HG02610 (cell line): ENCODE measurements at regions not wholly inside any gene's neighbourhood (a gene's known extent, or its start where the extent isn't known, plus 50 kb on each side); places are given as distances from the start of the nearest gene placed in this dataset.
"Not testable (repeated sequence)": the region's sequence is repeated elsewhere in the genome, so short reads cannot be mapped to it uniquely, and the experiment has no call there.

ENCODE experiments used
- ATAC-seq: cut with Tn5 transposase; IDR thresholded peaks from one replicate; pipeline ENCODE4 v1.9.1; 2021; ENCODE audit warnings: mild to moderate bottlenecking, moderate library complexity; ENCODE audit not compliant: unreplicated experiment

- not testable (repeated sequence) for ATAC-seq
Observed at GRCh38 chr3:197459571-197459970, 96.2 kb downstream of the BDH1 start.

DNA sequence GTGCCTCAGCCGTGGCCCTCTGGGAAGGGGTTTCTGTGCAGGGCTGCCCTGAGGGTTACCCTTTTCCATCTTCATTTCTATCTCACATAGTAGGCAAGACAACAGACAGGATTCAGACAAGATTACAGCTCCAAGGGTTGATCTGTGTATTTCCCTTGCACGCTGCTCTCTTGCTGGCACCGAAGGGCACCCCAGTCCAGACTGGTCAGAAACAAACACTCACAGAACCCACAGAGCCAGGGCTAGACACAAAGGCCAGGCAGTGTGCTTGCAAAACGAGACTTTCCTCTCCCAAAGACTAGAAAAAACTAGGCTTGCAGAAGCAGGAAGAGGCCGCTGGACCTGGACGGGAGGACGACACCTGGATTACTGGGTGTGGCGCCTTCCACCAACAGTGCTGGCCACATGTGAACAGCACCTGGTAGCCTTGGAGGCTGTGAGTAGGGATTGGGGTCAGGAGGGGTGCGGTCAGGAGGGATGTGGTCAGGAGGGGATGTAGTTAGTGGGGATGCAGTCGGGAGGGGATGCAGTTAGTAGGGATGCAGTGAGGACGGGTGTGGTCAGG is 96.8 kb downstream of the BDH1 start:
- no peak for ATAC-seq

DNA sequence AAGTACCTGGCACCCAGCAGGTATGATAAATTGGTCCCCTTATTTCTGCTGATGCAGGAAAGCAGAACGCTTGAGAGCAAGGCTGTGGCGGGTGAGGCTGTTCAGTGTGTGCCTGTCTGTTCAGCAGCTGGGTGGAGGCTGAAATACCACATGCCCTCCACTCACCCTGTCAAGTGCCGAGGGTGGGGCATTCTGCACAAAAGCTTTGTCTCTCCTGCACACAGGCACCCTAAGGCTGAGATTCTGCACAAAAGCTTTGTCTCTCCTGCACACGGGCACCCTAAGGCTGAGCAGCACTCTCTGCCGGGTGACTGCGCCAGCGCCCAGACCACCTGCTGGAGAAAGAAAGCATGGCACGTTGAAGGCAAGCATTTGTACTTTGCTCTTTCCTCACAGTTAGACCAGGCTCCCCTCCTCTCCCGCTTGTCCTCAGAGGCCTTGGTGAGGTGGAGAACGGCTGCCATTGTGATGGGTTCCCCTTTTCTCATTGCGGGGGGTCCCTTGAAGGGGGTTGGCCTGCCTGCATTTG is 97.5 kb downstream of the BDH1 start:
- ATAC-seq: no peak

GRCh38 chr3:197456261-197457091 is 99.3 kb downstream of the BDH1 start:
- ATAC-seq: peak; percentile 73

DNA sequence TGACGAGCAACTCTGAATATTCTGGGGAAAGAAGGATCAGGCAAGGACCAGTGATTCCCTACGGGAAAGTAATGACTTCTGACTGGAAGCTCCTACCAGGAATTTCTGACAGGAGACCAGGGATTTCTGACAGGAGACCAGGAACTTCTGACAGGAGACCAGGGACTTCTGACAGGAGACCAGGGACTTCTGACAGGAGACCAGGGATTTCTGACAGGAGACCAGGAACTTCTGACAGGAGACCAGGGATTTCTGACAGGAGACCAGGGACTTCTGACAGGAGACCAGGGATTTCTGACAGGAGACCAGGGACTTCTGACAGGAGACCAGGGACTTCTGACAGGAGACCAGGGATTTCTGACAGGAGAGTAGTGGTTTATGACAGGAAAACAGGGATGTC is 100.9 kb downstream of the BDH1 start:
- ATAC-seq: not testable (repeated sequence)

- ATAC-seq: no peak
Observed at GRCh38 chr3:197454014-197454413, 101.8 kb downstream of the BDH1 start.

- no peak for ATAC-seq
Observed at GRCh38 chr3:197450810-197451209, 105.0 kb downstream of the BDH1 start.

- ATAC-seq: no peak
Observed at GRCh38 chr3:197450308-197450707, 105.5 kb downstream of the BDH1 start.

GRCh38 chr3:197449181-197449580 is 106.6 kb downstream of the BDH1 start:
- ATAC-seq: not testable (repeated sequence)

DNA sequence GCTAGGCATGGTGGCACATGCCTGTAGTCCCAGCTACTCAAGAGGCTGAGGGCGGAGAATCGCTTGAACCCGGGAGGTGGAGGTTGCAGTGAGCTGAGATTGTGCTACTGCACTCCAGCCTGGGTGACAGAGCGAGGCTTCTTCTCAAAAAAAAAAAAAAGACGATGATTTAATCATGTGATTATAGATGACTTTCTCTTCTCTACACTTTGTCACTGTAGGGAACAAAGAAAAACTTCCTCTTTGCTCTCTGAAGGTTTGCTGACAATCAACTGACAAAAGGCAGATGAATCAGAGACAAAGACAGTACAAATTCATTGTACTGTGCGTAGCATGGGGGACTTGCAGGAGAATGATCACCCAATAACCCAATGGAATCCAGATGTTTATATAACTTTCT is 108.0 kb downstream of the BDH1 start:
- ATAC-seq: not testable (repeated sequence)

DNA sequence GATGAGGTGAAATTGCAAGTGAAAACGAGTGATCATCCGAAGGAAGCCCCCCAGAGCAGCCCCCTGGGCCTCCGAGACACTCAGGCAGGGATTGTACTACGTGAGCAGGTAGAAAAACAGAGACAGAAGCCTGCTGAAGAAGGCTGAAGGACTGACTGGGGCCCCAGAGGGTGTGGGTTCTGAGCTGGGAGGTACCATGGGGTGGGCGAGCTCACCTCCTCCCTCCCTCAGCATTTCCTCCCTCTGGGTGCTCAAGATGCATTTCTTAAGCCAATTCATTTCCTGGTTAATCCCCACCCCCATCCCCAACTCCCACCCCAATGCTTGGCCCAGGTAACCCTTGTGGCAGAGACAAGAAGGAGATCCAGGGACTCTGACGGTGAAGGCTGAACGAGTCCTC is 108.7 kb downstream of the BDH1 start:
- ATAC-seq: no peak

GRCh38 chr3:197446700-197447056 is 109.1 kb downstream of the BDH1 start:
- ATAC-seq: no peak

GRCh38 chr3:197445896-197446699 is 109.7 kb downstream of the BDH1 start:
- ATAC-seq: no peak

DNA sequence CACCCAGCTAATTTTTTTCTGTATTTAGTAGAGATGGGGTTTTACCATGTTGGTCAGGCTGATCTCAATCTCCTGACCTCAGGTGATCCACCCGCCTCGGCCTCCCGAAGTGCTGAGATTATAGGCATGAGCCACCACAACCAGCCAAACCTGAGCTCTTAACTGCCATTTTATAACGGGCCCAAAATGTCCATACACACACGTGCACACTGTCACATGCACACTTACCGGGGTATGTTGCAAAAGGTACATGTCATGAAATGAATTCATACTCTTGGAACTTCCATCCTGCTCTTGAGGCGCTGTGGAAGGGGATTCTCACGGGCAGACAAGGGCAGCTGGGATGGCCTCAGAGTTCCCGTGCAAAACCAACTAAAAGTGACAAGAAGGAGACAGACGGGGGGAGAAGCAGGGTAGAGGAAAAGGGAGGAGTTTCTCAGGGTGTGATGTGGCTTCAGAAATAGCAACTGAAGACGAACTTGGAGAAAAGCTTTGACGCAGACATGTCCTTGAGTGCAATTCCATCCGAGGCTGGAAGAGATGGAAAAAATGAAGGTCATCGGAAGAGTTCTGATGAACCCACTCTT is 110.9 kb downstream of the BDH1 start:
- ATAC-seq: no peak

- no peak for ATAC-seq
Observed at GRCh38 chr3:197443506-197443905, 112.3 kb downstream of the BDH1 start.

DNA sequence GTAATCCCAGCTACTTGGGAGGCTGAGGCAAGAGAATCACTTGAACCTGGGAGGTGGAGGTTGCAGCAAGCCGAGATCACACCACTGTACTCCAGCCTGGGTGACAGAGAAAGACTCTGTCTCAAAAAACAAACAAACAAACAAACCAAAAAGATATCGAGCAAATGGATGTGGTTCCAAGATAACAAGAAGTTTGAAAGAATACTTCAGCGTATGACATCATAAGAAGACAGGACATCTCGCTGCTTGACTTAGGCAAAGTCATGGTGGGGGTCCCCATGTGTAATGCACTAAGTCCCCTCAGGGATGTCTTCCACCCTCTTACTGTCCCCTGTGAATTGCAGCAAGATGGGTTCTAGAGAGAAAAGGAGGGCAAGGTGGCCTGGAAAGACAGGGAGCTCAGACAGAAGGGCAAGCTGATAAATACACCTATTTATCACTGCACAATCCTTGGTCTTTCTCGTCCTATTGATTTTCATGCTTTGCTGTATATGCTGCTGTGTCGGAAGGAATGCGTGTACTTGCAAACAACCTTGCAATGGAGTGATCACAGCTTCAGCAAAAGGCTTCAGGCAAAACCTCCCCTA is 115.0 kb downstream of the BDH1 start:
- no peak for ATAC-seq

- no peak for ATAC-seq
Observed at GRCh38 chr3:197438906-197439305, 116.9 kb downstream of the BDH1 start.

DNA sequence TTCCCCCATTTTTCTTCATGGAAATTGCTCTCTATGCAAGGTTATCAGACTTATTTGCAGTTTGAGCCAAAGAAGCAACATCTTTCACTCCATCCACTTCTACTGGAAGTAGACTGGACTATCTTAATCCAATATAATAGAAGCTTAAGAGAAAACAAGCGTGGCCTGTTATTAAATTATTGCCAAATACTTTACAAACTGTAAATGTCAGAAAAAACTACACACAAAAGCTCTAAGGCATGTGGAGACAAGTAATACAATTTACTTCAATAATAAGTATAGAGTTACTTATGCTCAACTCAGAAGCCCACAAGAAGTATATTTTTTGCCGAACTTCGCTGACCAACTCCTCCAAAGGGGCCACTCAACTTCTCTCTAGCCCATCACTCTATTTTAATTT is 120.3 kb downstream of the BDH1 start:
- no peak for ATAC-seq

- no peak for ATAC-seq
Observed at GRCh38 chr3:197434830-197435229, 120.9 kb downstream of the BDH1 start.

GRCh38 chr3:197432384-197433127 is 123.2 kb downstream of the BDH1 start:
- ATAC-seq: no peak
